PC-9 (cell line): ENCODE measurements at regions not wholly inside any gene's neighbourhood (a gene's known extent, or its start where the extent isn't known, plus 50 kb on each side); places are given as distances from the start of the nearest gene placed in this dataset.

Experiments used
- BruUV-seq: library from RNA; stranded (reverse); fragments of 400-500 nt; replicated peaks from 2 replicates; lab custom pipeline; 2021; lab: Mats Ljungman, UMichigan
- CTCF ChIA-PET: fragments of 300-600 bp; sonication (Branson Sonifier 250); formaldehyde crosslinking; loops from one replicate; lab custom pipeline; 2022; ENCODE audit warnings: antibody characterized with exemption; lab: Charles Lee
- POLR2A ChIA-PET: fragments of 300-600 bp; sonication (Branson Sonifier 250); formaldehyde crosslinking; loops from one replicate; lab custom pipeline; 2022; ENCODE audit warnings: antibody characterized with exemption; ENCODE audit not compliant: unreplicated experiment; lab: Charles Lee
- DNase-seq, 2 experiments: peaks; one replicate each; pipeline versions ENCODE4 v3.0.0 to v3.0.0-alpha.2; 2015 to 2022; ENCODE audit warnings: mixed read lengths in 1 of 2
- H2AFZ ChIP-seq: fragments of 200-600 bp; sonication (generic); 2 replicates; pipeline ENCODE4 v1.8.1; 2017; ENCODE audit warnings: antibody characterized with exemption
- H3F3A ChIP-seq: fragments of 200-600 bp; sonication (generic); 2 replicates; pipeline ENCODE4 v1.8.1; 2017; ENCODE audit warnings: antibody characterized with exemption, mild to moderate bottlenecking, low read depth; ENCODE audit not compliant: insufficient read depth
- H3K27ac ChIP-seq: fragments of 200-600 bp; sonication (generic); 2 replicates; pipeline ENCODE4 v1.6.1; 2016; ENCODE audit warnings: mixed run types
- H3K27me3 ChIP-seq: fragments of 200-600 bp; sonication (generic); 2 replicates; pipeline ENCODE4 v1.6.1; 2016; ENCODE audit warnings: low read depth, mixed run types; ENCODE audit not compliant: insufficient read depth
- H3K36me3 ChIP-seq: fragments of 200-600 bp; sonication (generic); 2 replicates; pipeline ENCODE4 v1.6.1; 2016; ENCODE audit warnings: low read depth, mixed run types
- H3K4me1 ChIP-seq: fragments of 200-600 bp; sonication (generic); replicated peaks from 2 replicates; pipeline ENCODE4 v1.6.1; 2016; ENCODE audit warnings: mixed run types; ENCODE audit not compliant: insufficient read depth
- H3K4me2 ChIP-seq: fragments of 200-600 bp; sonication (generic); 2 replicates; pipeline ENCODE4 v1.6.1; 2017; ENCODE audit warnings: mixed run types
- H3K4me3 ChIP-seq: fragments of 200-600 bp; sonication (generic); 2 replicates; pipeline ENCODE4 v1.6.1; 2016; ENCODE audit warnings: mixed run types
- H3K79me2 ChIP-seq: fragments of 200-600 bp; sonication (generic); 2 replicates; pipeline ENCODE4 v1.6.1; 2017; ENCODE audit warnings: low read depth, mixed run types
- H3K9me2 ChIP-seq: fragments of 200-600 bp; sonication (generic); 2 replicates; pipeline ENCODE4 v1.8.1; 2017; ENCODE audit warnings: mild to moderate bottlenecking; ENCODE audit not compliant: insufficient read depth
- H3K9me3 ChIP-seq: fragments of 200-600 bp; sonication (generic); 2 replicates; pipeline ENCODE4 v1.8.1; 2016; ENCODE audit warnings: low read depth; ENCODE audit not compliant: insufficient read depth
- H4K20me1 ChIP-seq: fragments of 200-600 bp; sonication (generic); 2 replicates; pipeline ENCODE4 v1.8.1; 2017; ENCODE audit not compliant: insufficient read depth
- EZH2 ChIP-seq: fragments of 200-600 bp; sonication (generic); IDR thresholded peaks from 2 replicates; pipeline ENCODE4 v1.8.0; 2017; ENCODE audit warnings: antibody characterized with exemption, low read depth
- intact Hi-C: fragments of 100-400 bp; cut with micrococcal nuclease; formaldehyde crosslinking; loops from one replicate; pipeline ENCODE4 v1.10.0; 2022; ENCODE audit not compliant: unreplicated experiment
- TF ChIP-seq, protein P1 (sequence below): fragments of 200-600 bp; sonication (generic); conservative IDR thresholded peaks from 2 replicates; pipeline ENCODE4 v1.6.1; 2017; ENCODE audit warnings: mixed run types, antibody characterized with exemption, mild to moderate bottlenecking, moderate library complexity

DNA sequence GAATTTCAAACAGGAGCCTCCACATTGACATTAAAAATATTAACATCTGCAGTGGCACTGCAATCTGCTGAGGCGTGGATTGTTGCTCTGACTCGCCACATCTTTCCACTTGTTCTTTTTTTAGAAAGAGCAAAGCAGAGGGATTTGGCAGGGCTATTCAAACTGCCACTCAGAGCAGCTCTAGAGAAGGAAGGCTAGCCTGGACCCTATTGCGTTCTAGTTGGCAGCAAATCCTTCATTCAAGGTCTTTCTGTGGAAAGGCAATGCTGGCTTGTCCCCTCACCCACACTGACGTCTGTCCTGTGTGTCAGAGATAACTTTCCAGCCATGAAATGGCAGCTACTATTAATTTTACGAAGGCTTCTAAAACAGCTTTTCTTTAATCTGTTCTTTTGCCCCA lies 483.2 kb upstream of the SGO1 start:
- H3K4me1 ChIP-seq = no peaks in the 10 kb centered on the region
- ChIA-PET POLR2A (no interaction called here), CTCF (no interaction called here)
- DNase-seq = no peak
- no TSS peak for BruUV-seq
- H4K20me1 ChIP-seq = no peaks in the 10 kb centered on the region
- H3K79me2 ChIP-seq = no peaks in the 10 kb centered on the region
- H2AFZ ChIP-seq = no peak overlapping the region
- H3F3A ChIP-seq = no peaks in the 10 kb centered on the region
- no peaks in the 10 kb centered on the region for H3K27me3 ChIP-seq
- no peaks in the 10 kb centered on the region for H3K36me3 ChIP-seq
- no peak overlapping the region for H3K27ac ChIP-seq
- intact Hi-C loops = no loop called here
- H3K9me3 ChIP-seq = no peaks in the 10 kb centered on the region; the same call in 1 of the 2 replicates
- H3K4me3 ChIP-seq = no peak overlapping the region
- no peak overlapping the region for H3K4me2 ChIP-seq
- no peak for TF ChIP-seq EZH2
- TF ChIP-seq, protein P1, sequence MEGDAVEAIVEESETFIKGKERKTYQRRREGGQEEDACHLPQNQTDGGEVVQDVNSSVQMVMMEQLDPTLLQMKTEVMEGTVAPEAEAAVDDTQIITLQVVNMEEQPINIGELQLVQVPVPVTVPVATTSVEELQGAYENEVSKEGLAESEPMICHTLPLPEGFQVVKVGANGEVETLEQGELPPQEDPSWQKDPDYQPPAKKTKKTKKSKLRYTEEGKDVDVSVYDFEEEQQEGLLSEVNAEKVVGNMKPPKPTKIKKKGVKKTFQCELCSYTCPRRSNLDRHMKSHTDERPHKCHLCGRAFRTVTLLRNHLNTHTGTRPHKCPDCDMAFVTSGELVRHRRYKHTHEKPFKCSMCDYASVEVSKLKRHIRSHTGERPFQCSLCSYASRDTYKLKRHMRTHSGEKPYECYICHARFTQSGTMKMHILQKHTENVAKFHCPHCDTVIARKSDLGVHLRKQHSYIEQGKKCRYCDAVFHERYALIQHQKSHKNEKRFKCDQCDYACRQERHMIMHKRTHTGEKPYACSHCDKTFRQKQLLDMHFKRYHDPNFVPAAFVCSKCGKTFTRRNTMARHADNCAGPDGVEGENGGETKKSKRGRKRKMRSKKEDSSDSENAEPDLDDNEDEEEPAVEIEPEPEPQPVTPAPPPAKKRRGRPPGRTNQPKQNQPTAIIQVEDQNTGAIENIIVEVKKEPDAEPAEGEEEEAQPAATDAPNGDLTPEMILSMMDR = no peak
- no peaks in the 10 kb centered on the region for H3K9me2 ChIP-seq

DNA sequence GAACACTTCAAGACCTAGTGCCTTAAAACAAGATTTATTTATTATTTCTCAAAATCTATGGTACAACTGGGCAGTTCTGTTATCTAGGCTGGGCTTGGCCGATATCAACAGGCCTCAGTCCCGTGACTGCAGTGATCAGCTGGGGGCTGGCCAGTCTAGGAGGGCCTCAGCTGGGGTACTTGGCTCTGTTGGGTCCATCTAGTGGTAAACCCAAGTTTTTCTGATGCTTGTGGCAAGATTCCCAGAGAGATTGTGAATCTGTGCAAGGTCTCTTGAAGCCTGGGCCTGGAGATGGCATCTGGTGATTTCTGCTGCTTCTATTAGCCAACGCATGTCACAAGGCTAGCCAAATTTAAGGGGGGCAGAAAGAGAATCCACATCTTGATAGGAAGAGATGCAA lies 482.4 kb upstream of the SGO1 start:
- Histone ChIP-seq H3K36me3 (no peaks in the 10 kb centered on the region), H3K27me3 (no peaks in the 10 kb centered on the region), H2AFZ (no peak overlapping the region), H4K20me1 (no peaks in the 10 kb centered on the region), H3K4me1 (no peaks in the 10 kb centered on the region), H3K79me2 (no peaks in the 10 kb centered on the region), H3K4me2 (no peak overlapping the region), H3K4me3 (no peak overlapping the region), H3K9me2 (no peaks in the 10 kb centered on the region), H3K27ac (no peak overlapping the region), H3K9me3 (no peaks in the 10 kb centered on the region), H3F3A (no peaks in the 10 kb centered on the region)
- intact Hi-C loops = no loop called here
- no TSS peak for BruUV-seq
- DNase-seq = no peak
- TF ChIP-seq, protein P1 = no peak
- TF ChIP-seq EZH2 = no peak
- ChIA-PET POLR2A (no interaction called here), CTCF (no interaction called here)

DNA sequence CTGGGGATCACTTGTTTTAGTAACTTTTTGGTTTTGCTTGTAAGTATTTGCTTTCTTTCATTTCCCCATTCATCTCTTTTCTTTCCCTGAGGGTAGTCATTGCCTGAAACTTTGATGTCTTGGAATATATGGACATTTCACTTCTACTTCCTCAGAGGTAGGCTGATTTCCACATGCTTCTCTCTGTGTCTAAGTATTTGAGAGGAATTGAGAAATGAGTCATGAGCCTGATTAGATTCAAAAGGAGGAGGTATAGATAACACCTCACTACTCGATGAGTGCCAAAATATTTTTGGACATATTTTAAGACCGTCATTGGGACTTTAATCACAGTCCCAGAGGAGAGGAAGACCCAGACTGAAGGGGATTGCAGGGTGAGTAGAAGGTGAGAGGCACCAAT lies 480.1 kb upstream of the SGO1 start:
- H3K9me2 ChIP-seq = no peaks in the 10 kb centered on the region
- H3F3A ChIP-seq = no peaks in the 10 kb centered on the region
- no peaks in the 10 kb centered on the region for H4K20me1 ChIP-seq
- no peaks in the 10 kb centered on the region for H3K27me3 ChIP-seq
- TF ChIP-seq, protein P1 = no peak
- POLR2A ChIA-PET = no interaction called here
- H3K4me3 ChIP-seq = no peak overlapping the region
- H3K4me2 ChIP-seq = no peak overlapping the region
- no TSS peak for BruUV-seq
- H3K36me3 ChIP-seq = no peaks in the 10 kb centered on the region
- intact Hi-C loops = no loop called here
- CTCF ChIA-PET = no interaction called here
- H2AFZ ChIP-seq = no peak overlapping the region
- no peaks in the 10 kb centered on the region for H3K9me3 ChIP-seq
- no peaks in the 10 kb centered on the region for H3K79me2 ChIP-seq
- no peaks in the 10 kb centered on the region for H3K4me1 ChIP-seq
- H3K27ac ChIP-seq = no peak overlapping the region
- no peak for DNase-seq
